Fibroblast of lung (primary cell): ENCODE measurements at regions not wholly inside any gene's neighbourhood (a gene's known extent, or its start where the extent isn't known, plus 50 kb on each side); places are given as distances from the start of the nearest gene placed in this dataset.

ENCODE experiments used
- DNase-seq, 2 donors: peaks; one replicate each; pipeline versions ENCODE4 v3.0.0 to v3.0.0-alpha.2; 2010; ENCODE audit warnings: low read depth in 2 of 2
- H2AFZ ChIP-seq: 2 replicates; pipeline ENCODE4 v1.5.1; 2012; ENCODE audit warnings: low read length, control low read depth, inconsistent platforms
- H3K27ac ChIP-seq: 2 replicates; pipeline ENCODE4 v1.5.1; 2011; ENCODE audit warnings: low read length, control low read depth; ENCODE audit not compliant: insufficient read depth
- H3K27me3 ChIP-seq: 2 replicates; pipeline ENCODE4 v1.5.1; 2011; ENCODE audit warnings: mild to moderate bottlenecking, low read length; ENCODE audit not compliant: control insufficient read depth, insufficient read depth
- H3K36me3 ChIP-seq: 2 replicates; pipeline ENCODE4 v1.5.1; 2011; ENCODE audit warnings: low read length; ENCODE audit not compliant: control insufficient read depth, insufficient read depth
- H3K4me1 ChIP-seq: 2 replicates; pipeline ENCODE4 v1.5.1; 2011; ENCODE audit warnings: low read length; ENCODE audit not compliant: control insufficient read depth, insufficient read depth; ENCODE audit errors: extremely low read depth
- H3K4me2 ChIP-seq: 2 replicates; pipeline ENCODE4 v1.5.1; 2011; ENCODE audit warnings: low read length, control low read depth; ENCODE audit not compliant: insufficient read depth; ENCODE audit errors: extremely low read depth
- H3K4me3 ChIP-seq, 4 experiments: fragments of 200-600 bp in 1 of 4; sonication (generic) in 1 of 4; replicated peaks in 1 of 4; 2 replicates each; pipeline ENCODE4 v1.5.1; 2011 to 2016; ENCODE audit warnings: low read length in 4 of 4, low read depth in 3 of 4, mild to moderate bottlenecking in 3 of 4, control low read depth in 2 of 4, inconsistent platforms in 1 of 4, mixed read lengths in 1 of 4; ENCODE audit not compliant: insufficient read depth in 1 of 4; ENCODE audit errors: control extremely low read depth in 1 of 4
- H3K79me2 ChIP-seq: 2 replicates; pipeline ENCODE4 v1.5.1; 2012; ENCODE audit warnings: mild to moderate bottlenecking, low read length, inconsistent platforms; ENCODE audit not compliant: control insufficient read depth, insufficient read depth
- H3K9ac ChIP-seq: 2 replicates; pipeline ENCODE4 v1.5.1; 2011; ENCODE audit warnings: mild to moderate bottlenecking, low read length, control low read depth; ENCODE audit not compliant: insufficient read depth
- H3K9me3 ChIP-seq: 2 replicates; pipeline ENCODE4 v1.5.1; 2012; ENCODE audit warnings: low read depth, low read length; ENCODE audit not compliant: control insufficient read depth, insufficient read depth
- H4K20me1 ChIP-seq: 2 replicates; pipeline ENCODE4 v1.5.1; 2011; ENCODE audit warnings: low read length; ENCODE audit not compliant: control insufficient read depth, insufficient read depth; ENCODE audit errors: extremely low read depth
- CTCF ChIP-seq, 2 donors: IDR thresholded peaks in 1 of 2; conservative IDR thresholded peaks in 1 of 2; 1 replicate in 1 of 2; 2 replicates in 1 of 2; pipeline ENCODE4 v1.5.1; 2011 to 2012; ENCODE audit warnings: low read length in 2 of 2, control low read depth in 1 of 2, inconsistent platforms in 1 of 2, low read depth in 1 of 2, mild to moderate bottlenecking in 1 of 2
- EZH2 ChIP-seq: IDR thresholded peaks from 2 replicates; pipeline ENCODE4 v1.5.1; 2012; ENCODE audit warnings: low read length, control low read depth, mild to moderate bottlenecking; ENCODE audit errors: missing control alignments

GRCh38 chr2:8172661-8173060 is 509.2 kb upstream of the ID2 start:
- TF ChIP-seq CTCF (conservative IDR thresholded peaks at IDR 0.05 in 1 of 2, IDR thresholded peaks at IDR 0.05 in 1 of 2; ENCODE audit: low read depth in 1 of 2, low read length in 2 of 2), result no peak
- no peak for TF ChIP-seq EZH2

GRCh38 chr2:8174641-8175257 is 507.1 kb upstream of the ID2 start:
- DNase-seq, result peak in 1 of 2 donors; percentile 35
- no peak overlapping the region for H3K27ac ChIP-seq
- H3K4me2 ChIP-seq, result no peak overlapping the region
- no peaks in the 10 kb centered on the region for H3K9me3 ChIP-seq
- no peak overlapping the region for H2AFZ ChIP-seq
- H3K9ac ChIP-seq, result no peak overlapping the region
- H3K4me3 ChIP-seq, result no peak overlapping the region
- H3K79me2 ChIP-seq, result no peaks in the 10 kb centered on the region
- no peaks in the 10 kb centered on the region for H3K27me3 ChIP-seq
- TF ChIP-seq EZH2 (no peak), CTCF (conservative IDR thresholded peaks at IDR 0.05 in 1 of 2, IDR thresholded peaks at IDR 0.05 in 1 of 2; ENCODE audit: low read depth in 1 of 2, low read length in 2 of 2) (no peak)
- H3K36me3 ChIP-seq, result no peaks in the 10 kb centered on the region
- no peaks in the 10 kb centered on the region for H4K20me1 ChIP-seq
- no peaks in the 10 kb centered on the region for H3K4me1 ChIP-seq

More at GRCh38 chr2:8172661-8173060, 509.2 kb upstream of the ID2 start:
- peaks cover 7% of the 10 kb centered on the region for H3K4me1 ChIP-seq
- H3K9ac ChIP-seq, result no peak overlapping the region
- no peaks in the 10 kb centered on the region for H4K20me1 ChIP-seq
- no peak overlapping the region for H2AFZ ChIP-seq
- DNase-seq, result no peak
- no peaks in the 10 kb centered on the region for H3K36me3 ChIP-seq
- H3K79me2 ChIP-seq, result no peaks in the 10 kb centered on the region
- no peak overlapping the region for H3K4me2 ChIP-seq
- H3K4me3 ChIP-seq, result no peak overlapping the region
- no peak overlapping the region for H3K27ac ChIP-seq
- no peaks in the 10 kb centered on the region for H3K27me3 ChIP-seq
- H3K9me3 ChIP-seq, result no peaks in the 10 kb centered on the region

- TF ChIP-seq CTCF (conservative IDR thresholded peaks at IDR 0.05 in 1 of 2, IDR thresholded peaks at IDR 0.05 in 1 of 2; ENCODE audit: low read depth in 1 of 2, low read length in 2 of 2) (no peak), EZH2 (no peak)
- H3K9ac ChIP-seq, result no peak overlapping the region
- no peak overlapping the region for H3K27ac ChIP-seq
- no peak overlapping the region for H2AFZ ChIP-seq
- no peak for DNase-seq
- no peaks in the 10 kb centered on the region for H3K9me3 ChIP-seq
- H3K79me2 ChIP-seq, result no peaks in the 10 kb centered on the region
- no peaks in the 10 kb centered on the region for H3K27me3 ChIP-seq
- H3K4me1 ChIP-seq, result no peaks in the 10 kb centered on the region
- H4K20me1 ChIP-seq, result no peaks in the 10 kb centered on the region
- H3K4me2 ChIP-seq, result no peak overlapping the region
- no peaks in the 10 kb centered on the region for H3K36me3 ChIP-seq
- H3K4me3 ChIP-seq, result no peak overlapping the region
Measured at GRCh38 chr2:8176887-8177286, 505.0 kb upstream of the ID2 start.
